ENCODE measurements at regions not wholly inside any gene's neighbourhood (a gene's known extent, or its start where the extent isn't known, plus 50 kb on each side); places are given as distances from the start of the nearest gene placed in this dataset.

DNA sequence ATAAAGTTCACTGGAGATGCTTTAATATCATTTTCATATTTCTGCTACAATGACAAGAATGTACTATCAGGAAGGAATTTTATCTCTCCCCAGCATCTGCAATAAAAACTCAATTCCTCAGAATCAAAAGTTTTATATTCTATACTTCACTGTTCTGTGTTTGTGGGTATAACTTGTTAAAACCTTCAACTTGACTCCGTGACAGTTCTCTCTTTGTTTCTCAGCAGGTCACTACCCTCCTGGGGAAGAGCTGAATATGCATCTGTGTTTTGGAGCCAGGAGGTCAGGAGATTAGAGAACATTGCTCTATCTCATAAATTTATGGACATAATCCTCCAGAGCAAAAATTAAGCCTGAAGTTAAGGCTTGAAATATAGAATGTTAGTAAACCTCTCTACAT is 411.4 kb downstream of the TRIB2 start:
- TF ChIP-seq, protein P1, sequence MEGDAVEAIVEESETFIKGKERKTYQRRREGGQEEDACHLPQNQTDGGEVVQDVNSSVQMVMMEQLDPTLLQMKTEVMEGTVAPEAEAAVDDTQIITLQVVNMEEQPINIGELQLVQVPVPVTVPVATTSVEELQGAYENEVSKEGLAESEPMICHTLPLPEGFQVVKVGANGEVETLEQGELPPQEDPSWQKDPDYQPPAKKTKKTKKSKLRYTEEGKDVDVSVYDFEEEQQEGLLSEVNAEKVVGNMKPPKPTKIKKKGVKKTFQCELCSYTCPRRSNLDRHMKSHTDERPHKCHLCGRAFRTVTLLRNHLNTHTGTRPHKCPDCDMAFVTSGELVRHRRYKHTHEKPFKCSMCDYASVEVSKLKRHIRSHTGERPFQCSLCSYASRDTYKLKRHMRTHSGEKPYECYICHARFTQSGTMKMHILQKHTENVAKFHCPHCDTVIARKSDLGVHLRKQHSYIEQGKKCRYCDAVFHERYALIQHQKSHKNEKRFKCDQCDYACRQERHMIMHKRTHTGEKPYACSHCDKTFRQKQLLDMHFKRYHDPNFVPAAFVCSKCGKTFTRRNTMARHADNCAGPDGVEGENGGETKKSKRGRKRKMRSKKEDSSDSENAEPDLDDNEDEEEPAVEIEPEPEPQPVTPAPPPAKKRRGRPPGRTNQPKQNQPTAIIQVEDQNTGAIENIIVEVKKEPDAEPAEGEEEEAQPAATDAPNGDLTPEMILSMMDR (IDR thresholded peaks at IDR 0.05; ENCODE audit: low read depth, low read length), result no peak
- Histone ChIP-seq H3K27ac (no peak overlapping the region), H3K36me3 (no peaks in the 10 kb centered on the region), H3K4me3 (ENCODE audit: low read depth, low read length) (no peak overlapping the region), H3K27me3 (ENCODE audit: insufficient read depth, low read depth, severe bottlenecking) (no peaks in the 10 kb centered on the region), H3K9me3 (ENCODE audit: severe bottlenecking) (peaks cover 4% of the 10 kb centered on the region)
- no peak for DNase-seq

DNA sequence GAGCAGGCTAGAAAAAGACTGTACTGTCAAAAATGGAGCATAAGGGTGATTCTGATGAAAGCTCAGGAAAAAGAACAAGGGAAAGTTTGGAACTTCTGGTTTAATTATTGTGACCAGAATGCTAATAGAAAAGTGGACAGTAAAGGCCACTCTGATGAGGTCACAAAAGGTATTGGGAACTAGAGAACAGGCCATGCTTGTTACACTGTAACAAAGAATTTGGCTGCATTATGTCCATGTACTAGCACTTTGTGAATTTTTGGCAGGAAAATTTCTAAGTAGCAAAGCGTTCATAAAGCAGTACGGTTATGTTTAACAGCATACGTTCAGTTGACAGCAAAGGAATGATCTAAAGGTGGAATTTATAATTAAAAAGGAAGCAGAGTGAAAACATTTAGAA is 418.6 kb downstream of the TRIB2 start:
- H3K27ac ChIP-seq, result no peak overlapping the region
- peaks cover under 1% of the 10 kb centered on the region for H3K9me3 ChIP-seq (ENCODE audit: severe bottlenecking)
- H3K36me3 ChIP-seq, result no peaks in the 10 kb centered on the region
- DNase-seq, result no peak
- TF ChIP-seq, protein P1 (IDR thresholded peaks at IDR 0.05; ENCODE audit: low read depth, low read length), result no peak
- H3K4me3 ChIP-seq (ENCODE audit: low read depth, low read length), result no peak overlapping the region
- H3K27me3 ChIP-seq (ENCODE audit: insufficient read depth, low read depth, severe bottlenecking), result no peaks in the 10 kb centered on the region

DNA sequence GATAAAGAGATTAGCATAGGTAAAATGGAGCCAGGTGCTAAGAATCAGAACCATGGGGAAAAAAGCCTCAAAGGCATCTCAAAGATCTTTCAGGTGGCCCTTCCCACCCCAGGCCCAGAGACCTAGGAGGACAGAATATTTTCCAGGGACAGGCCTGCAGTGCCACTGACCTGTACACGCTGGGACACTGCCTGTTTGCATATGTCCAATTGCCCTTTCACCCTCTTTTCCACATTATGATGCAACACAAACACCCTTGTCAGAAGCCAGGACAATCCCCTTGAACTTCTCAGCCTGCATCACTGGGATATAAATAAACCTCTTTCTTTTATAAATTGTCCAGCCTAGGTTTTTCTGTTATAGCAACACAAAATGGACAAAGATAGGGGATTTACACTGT is 419.1 kb downstream of the TRIB2 start:
- H3K27ac ChIP-seq, result no peak overlapping the region
- H3K27me3 ChIP-seq (ENCODE audit: insufficient read depth, low read depth, severe bottlenecking), result no peaks in the 10 kb centered on the region
- TF ChIP-seq, protein P1 (IDR thresholded peaks at IDR 0.05; ENCODE audit: low read depth, low read length), result no peak
- no peaks in the 10 kb centered on the region for H3K36me3 ChIP-seq
- no peak for DNase-seq
- H3K4me3 ChIP-seq (ENCODE audit: low read depth, low read length), result no peak overlapping the region
- H3K9me3 ChIP-seq (ENCODE audit: severe bottlenecking), result no peaks in the 10 kb centered on the region

DNA sequence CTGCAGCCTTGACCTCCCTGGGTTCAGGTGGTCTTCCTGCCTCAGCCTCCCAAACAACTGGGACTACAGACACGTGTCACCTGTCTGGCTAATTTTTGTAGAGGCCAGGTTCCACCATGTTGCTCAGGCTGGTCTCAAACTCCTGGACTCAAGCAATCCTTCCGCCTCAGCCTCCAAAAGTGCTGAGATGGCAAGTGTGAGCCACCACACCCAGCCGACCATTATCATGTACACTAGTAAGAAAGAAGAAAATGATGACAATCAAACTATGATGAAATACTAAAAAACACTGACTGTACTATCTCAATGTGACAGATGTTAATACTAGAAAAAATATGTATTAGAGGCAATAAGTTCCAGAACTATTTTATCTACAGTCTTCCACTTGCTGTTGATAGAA is 420.9 kb downstream of the TRIB2 start:
- Histone ChIP-seq H3K27ac (no peak overlapping the region), H3K9me3 (ENCODE audit: severe bottlenecking) (no peaks in the 10 kb centered on the region), H3K27me3 (ENCODE audit: insufficient read depth, low read depth, severe bottlenecking) (no peaks in the 10 kb centered on the region), H3K4me3 (ENCODE audit: low read depth, low read length) (no peak overlapping the region), H3K36me3 (no peaks in the 10 kb centered on the region)
- TF ChIP-seq, protein P1 (IDR thresholded peaks at IDR 0.05; ENCODE audit: low read depth, low read length), result no peak
- no peak for DNase-seq

DNA sequence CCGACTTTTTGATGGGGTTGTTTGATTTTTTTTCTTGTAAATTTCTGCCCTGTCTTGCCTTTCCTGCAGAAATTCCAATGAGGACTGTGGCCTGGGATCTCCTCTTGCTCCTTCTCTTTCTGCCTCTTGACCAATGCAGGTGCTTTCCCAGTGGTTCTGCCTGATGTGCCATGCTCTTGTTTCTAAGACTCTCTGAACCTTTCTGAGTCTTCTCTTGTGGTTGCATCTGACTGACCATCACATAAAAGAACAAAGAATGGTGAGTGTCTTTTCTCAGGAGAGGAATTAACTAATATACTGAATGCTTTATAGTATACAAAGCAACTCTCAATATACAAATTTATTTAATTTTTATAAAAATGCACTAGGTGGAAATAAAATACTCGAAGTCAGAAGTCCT is 424.6 kb downstream of the TRIB2 start:
- no peaks in the 10 kb centered on the region for H3K9me3 ChIP-seq (ENCODE audit: severe bottlenecking)
- no peaks in the 10 kb centered on the region for H3K36me3 ChIP-seq
- TF ChIP-seq, protein P1 (IDR thresholded peaks at IDR 0.05; ENCODE audit: low read depth, low read length), result no peak
- H3K4me3 ChIP-seq (ENCODE audit: low read depth, low read length), result no peak overlapping the region
- DNase-seq, result no peak
- H3K27me3 ChIP-seq (ENCODE audit: insufficient read depth, low read depth, severe bottlenecking), result no peaks in the 10 kb centered on the region
- no peak overlapping the region for H3K27ac ChIP-seq

DNA sequence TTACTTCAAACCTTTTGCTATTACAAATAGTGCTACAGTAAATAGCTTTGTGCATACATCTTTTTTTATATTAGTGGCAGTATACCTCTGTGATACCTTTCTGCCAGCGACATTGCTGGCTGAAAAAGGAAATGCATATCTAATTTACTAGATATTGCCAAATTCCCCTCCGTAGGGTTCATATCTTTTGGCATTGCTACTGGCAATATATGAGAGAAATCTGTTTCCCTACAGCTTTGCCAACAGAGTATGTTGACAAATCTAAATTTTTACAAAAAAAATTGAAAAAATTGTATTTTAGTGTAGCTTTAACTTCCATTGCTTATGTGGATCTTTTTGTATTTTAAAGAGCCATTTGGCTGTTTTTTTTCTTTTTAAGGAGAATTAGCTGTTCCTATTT is 426.7 kb downstream of the TRIB2 start:
- no peak overlapping the region for H3K27ac ChIP-seq
- no peaks in the 10 kb centered on the region for H3K36me3 ChIP-seq
- TF ChIP-seq, protein P1 (IDR thresholded peaks at IDR 0.05; ENCODE audit: low read depth, low read length), result no peak
- no peaks in the 10 kb centered on the region for H3K9me3 ChIP-seq (ENCODE audit: severe bottlenecking)
- H3K4me3 ChIP-seq (ENCODE audit: low read depth, low read length), result no peak overlapping the region
- H3K27me3 ChIP-seq (ENCODE audit: insufficient read depth, low read depth, severe bottlenecking), result no peaks in the 10 kb centered on the region
- DNase-seq, result no peak
